Rectal smooth muscle tissue (tissue), 1 donor: ENCODE measurements at regions not wholly inside any gene's neighbourhood (a gene's known extent, or its start where the extent isn't known, plus 50 kb on each side); places are given as distances from the start of the nearest gene placed in this dataset.
"Not testable (repeated sequence)": the region's sequence is repeated elsewhere in the genome, so short reads cannot be mapped to it uniquely, and the experiment has no call there.

ENCODE experiments used
- H3K27ac ChIP-seq: one replicate; pipeline ENCODE4 v1.7.0; 2013; ENCODE audit warnings: low read depth, low read length, inconsistent platforms
- H3K27me3 ChIP-seq: one replicate; pipeline ENCODE4 v1.7.0; 2013; ENCODE audit warnings: low read length; ENCODE audit not compliant: control insufficient read depth, insufficient read depth
- H3K36me3 ChIP-seq: one replicate; pipeline ENCODE4 v1.7.0; 2013; ENCODE audit warnings: low read length; ENCODE audit not compliant: control insufficient read depth, insufficient read depth
- H3K4me1 ChIP-seq: one replicate; pipeline ENCODE4 v1.7.0; 2013; ENCODE audit warnings: low read length; ENCODE audit not compliant: control insufficient read depth, insufficient read depth
- H3K4me3 ChIP-seq: one replicate; pipeline ENCODE4 v1.7.0; 2013; ENCODE audit warnings: low read length
- H3K9ac ChIP-seq: one replicate; pipeline ENCODE4 v1.7.0; 2013; ENCODE audit warnings: low read length

DNA sequence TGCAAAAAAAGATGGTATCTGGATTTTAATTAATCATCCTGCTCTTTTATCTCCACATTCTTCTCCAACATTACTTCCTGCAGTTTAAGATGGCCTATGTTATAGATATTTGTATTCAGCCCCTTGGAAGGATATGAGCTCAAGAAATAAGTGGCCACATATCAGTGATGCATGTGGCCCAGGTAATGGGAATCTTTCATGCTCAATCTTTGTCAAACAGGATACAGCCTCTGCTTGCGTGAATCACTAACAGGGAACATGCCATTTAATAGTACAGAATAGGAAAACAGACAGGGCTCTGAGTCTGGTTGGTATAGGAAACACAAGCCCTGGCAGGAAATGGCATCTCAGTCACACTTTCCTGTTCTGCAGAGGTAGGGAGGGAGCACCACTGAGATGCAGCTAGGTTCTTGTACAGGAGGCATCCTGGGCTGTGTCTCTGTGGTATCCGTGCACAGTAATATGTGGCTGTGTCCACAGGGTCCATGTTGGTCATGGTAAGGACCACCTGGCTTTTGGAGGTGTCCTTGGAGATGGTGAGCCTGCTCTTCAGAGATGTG is 774.6 kb downstream of the TMEM121 start:
- H3K4me1 ChIP-seq, H3K27me3 ChIP-seq, H3K4me3 ChIP-seq, H3K9ac ChIP-seq, H3K27ac ChIP-seq, H3K36me3 ChIP-seq: not testable (repeated sequence)

DNA sequence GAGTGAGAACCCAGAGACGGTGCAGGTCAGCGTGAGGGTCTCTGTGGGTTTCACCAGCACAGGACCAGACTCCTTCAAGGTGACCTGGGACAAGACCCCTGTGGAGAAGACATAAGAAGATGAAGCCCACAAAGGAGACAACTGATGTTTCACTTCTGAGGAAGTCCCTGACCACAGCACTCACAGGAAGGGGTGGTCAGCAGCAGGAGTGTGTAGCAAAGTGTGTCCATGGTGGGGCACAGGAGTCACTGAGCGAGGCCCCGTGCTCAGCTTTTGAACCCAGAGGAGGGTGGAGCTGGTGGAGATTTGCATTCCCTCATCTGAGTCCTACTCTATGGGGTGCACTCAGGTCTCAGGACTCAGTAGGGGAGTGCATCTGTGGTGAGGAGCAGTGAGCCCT is 775.2 kb downstream of the TMEM121 start:
- not testable (repeated sequence) for H3K36me3 ChIP-seq, H3K27me3 ChIP-seq, H3K27ac ChIP-seq, H3K4me1 ChIP-seq, H3K4me3 ChIP-seq, H3K9ac ChIP-seq

DNA sequence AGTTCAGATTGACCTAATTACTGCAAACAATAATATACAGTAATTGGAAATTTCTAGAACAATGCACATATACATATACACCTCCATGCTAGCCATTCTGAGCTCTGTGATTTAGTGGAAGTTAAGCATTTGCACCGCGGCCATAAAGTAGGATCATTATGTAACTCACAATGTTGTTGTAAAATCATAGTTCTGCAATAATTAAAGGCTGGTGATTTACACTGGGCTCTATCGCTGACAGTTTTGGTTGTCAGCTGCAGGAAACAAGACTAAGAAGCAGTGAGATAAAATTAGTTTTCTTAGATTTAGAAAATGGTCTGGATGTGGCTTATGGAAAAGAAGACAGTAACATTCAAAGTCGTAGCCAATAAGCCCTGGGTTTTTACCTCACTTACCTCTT is 776.3 kb downstream of the TMEM121 start:
- no peak overlapping the region for H3K4me3 ChIP-seq
- H3K36me3 ChIP-seq: no peaks in the 10 kb centered on the region
- no peaks in the 10 kb centered on the region for H3K27me3 ChIP-seq
- no peaks in the 10 kb centered on the region for H3K4me1 ChIP-seq
- no peak overlapping the region for H3K9ac ChIP-seq
- H3K27ac ChIP-seq: no peak overlapping the region

DNA sequence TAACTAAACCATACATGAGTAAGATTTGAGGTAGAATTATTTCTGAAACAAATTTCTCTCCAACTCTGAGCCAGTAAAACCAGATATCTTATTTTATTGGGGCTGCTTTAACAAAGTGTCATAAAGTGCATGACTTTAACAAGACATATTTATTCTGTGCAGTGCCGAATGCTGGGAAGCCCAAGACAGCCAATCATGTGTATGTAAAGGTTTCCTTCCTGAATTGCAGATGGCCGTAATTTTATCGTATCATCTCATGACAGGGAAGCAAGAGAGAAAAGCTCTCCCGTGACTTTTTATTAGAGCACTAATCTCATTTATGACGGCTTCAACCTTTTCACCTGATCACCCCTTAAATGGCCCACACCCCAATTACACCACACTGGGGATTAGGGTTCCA is 777.9 kb downstream of the TMEM121 start:
- no peaks in the 10 kb centered on the region for H3K27me3 ChIP-seq
- H3K4me3 ChIP-seq: no peak overlapping the region
- H3K27ac ChIP-seq: no peak overlapping the region
- H3K36me3 ChIP-seq: no peaks in the 10 kb centered on the region
- H3K4me1 ChIP-seq: no peaks in the 10 kb centered on the region
- no peak overlapping the region for H3K9ac ChIP-seq

DNA sequence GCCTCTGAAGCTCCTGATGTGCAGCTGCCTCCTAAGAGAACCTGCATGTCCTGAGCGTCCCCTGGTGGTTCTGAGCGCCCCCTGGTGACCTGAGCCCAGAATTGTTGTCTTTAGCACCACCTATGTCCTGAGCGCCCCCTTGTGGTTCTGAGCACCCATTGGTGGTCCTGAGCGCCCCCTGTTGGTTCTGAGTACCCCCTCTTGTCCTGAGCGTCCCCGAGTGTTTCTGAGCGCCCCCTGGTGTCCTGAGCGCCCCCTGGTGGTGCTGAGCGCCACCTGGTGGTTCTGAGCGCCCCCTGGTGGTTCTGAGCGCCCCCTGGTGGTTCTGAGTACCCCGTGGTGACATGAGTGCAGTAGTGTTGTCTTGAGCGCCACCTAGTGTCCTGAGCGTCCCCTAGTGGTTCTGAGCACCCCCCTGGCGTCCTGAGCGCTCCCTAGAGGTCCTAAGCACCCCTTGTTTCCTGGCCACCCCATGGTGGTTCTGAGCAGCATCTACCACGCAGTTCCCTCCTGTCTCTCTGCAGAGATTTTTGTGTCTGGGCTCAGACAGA is 782.5 kb downstream of the TMEM121 start:
- Histone ChIP-seq H3K4me3 (no peak overlapping the region), H3K4me1 (no peaks in the 10 kb centered on the region), H3K36me3 (no peaks in the 10 kb centered on the region)

DNA sequence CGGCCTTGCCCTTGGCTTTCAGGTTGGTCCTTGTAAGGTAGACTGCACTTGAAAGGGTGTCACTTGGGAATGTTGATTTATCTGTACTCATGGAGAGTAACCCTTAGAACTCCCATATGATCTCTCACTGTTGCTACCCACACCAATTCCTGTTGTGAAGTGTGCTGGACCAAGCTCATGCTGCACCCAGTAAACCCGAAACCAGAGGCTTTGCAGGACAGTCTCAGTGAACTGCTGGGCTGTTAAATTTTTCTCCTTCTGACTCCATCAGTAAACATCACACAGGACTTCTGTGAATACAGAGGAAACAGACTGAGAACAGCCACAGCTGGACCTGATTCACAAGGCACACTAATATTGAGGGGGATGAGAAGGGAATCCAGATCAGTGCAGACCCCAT is 783.0 kb downstream of the TMEM121 start:
- Histone ChIP-seq H3K9ac (no peak overlapping the region), H3K4me1 (no peaks in the 10 kb centered on the region), H3K27me3 (no peaks in the 10 kb centered on the region)

More for the DNA sequence above, 782.5 kb downstream of the TMEM121 start:
- Histone ChIP-seq H3K27me3 (no peaks in the 10 kb centered on the region), H3K27ac (no peak overlapping the region), H3K9ac (no peak overlapping the region)

DNA sequence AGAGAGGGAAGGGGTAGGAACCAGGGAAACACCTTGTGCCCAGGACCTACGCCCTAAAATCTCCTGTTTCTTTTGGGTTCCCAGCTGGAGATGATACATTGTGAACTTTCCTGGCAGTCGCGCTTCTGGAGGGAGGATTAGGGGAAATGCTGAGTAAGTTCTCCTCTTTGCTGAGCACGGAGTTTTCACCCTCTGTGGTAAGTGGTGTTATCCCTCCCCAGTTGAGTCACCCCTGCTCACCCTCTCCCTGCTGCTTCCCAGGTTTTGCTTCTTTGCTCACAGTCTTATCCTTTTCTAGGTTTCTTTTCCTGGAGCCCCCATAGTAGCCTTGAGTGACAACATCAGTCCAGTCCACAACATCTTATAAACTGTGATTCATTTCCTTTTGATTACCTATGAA is 789.1 kb downstream of the TMEM121 start:
- Histone ChIP-seq H3K4me1 (no peaks in the 10 kb centered on the region), H3K36me3 (no peaks in the 10 kb centered on the region), H3K4me3 (no peak overlapping the region), H3K27me3 (no peaks in the 10 kb centered on the region), H3K27ac (no peak overlapping the region), H3K9ac (no peak overlapping the region)

More for the DNA sequence above, 783.0 kb downstream of the TMEM121 start:
- Histone ChIP-seq H3K27ac (no peak overlapping the region), H3K4me3 (no peak overlapping the region), H3K36me3 (no peaks in the 10 kb centered on the region)

DNA sequence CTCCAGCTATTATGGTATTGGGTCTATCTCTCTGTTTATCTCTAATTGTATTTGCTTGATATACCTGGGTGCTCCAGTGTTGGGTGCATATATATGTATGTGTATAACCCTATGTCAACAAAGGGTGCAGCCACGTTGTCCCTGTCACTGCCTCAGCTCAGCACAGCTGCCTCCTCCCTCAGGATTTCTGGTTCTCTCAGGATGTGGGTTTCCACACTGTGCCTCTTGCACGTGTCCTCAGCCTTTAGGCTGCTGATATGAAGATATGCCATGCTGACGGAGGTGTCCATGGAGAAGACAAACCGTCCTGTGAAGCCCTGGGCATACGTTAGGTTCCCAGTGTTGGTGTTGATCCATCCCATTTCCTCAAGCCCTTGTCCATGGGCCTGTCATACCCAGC is 791.2 kb downstream of the TMEM121 start:
- Histone ChIP-seq H3K4me3 (no peak overlapping the region), H3K36me3 (no peaks in the 10 kb centered on the region), H3K27ac (no peak overlapping the region), H3K27me3 (no peaks in the 10 kb centered on the region), H3K9ac (no peak overlapping the region), H3K4me1 (no peaks in the 10 kb centered on the region)

DNA sequence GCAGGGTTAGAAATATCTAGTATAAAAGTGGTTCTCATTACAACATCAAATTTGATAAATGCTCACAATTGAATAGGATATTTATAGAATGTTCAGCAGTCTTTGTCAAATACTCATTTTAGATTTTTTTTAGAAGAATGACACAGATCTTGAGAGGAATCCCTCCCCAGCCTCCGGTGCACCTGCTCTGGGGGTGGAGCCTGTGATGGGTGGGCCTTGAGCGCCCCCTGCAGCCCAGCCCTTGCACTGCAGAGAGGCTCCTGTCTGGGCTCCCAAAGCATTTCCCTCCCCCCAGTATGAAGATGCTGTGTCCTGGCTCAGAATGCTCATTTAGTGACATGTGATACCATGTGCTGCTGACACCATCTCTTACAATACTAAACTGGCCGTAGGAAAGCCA is 792.3 kb downstream of the TMEM121 start:
- H3K4me3 ChIP-seq: no peak overlapping the region
- H3K36me3 ChIP-seq: no peaks in the 10 kb centered on the region
- H3K9ac ChIP-seq: no peak overlapping the region
- H3K4me1 ChIP-seq: no peaks in the 10 kb centered on the region
- no peak overlapping the region for H3K27ac ChIP-seq
- H3K27me3 ChIP-seq: no peaks in the 10 kb centered on the region

DNA sequence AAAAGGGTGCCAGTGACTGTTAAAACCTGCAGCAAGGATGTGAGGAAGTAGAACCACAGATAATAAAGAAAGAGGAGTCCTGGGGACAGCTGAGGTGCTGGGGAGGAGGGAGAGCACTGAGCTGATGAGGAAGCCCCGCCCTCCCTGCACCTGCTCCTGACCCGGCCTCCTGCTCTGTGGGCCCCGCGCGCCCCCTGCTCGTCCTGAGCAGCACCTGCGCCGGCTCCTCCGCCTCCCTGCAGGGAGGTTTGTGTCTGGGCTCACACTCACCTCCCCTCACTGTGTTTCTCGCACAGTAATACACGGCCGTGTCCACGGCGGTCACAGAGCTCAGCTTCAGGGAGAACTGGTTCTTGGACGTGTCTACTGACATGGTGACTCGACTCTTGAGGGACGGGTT is 797.6 kb downstream of the TMEM121 start:
- not testable (repeated sequence) for H3K36me3 ChIP-seq, H3K4me1 ChIP-seq, H3K27ac ChIP-seq, H3K4me3 ChIP-seq, H3K27me3 ChIP-seq, H3K9ac ChIP-seq

DNA sequence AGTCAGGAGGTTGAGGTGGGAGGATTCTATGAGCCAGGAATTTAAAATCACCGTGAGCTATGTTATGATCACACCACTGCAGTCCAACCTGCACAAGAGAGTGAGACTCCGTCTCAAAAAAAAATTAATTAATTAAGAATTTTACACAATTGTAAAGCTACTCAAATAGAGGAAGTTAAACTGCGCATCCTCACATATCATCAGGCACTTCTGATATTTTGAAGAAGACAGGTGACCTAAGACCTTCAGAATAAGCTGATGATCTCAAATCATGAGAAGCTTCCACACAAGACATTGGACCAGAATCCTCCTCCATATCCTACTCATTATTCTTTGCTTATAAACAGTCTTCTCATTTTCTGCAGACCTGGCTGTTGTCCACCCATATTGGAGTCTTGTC is 800.9 kb downstream of the TMEM121 start:
- Histone ChIP-seq H3K27ac (no peak overlapping the region), H3K4me3 (no peak overlapping the region), H3K4me1 (no peaks in the 10 kb centered on the region), H3K36me3 (no peaks in the 10 kb centered on the region), H3K27me3 (no peaks in the 10 kb centered on the region), H3K9ac (no peak overlapping the region)

DNA sequence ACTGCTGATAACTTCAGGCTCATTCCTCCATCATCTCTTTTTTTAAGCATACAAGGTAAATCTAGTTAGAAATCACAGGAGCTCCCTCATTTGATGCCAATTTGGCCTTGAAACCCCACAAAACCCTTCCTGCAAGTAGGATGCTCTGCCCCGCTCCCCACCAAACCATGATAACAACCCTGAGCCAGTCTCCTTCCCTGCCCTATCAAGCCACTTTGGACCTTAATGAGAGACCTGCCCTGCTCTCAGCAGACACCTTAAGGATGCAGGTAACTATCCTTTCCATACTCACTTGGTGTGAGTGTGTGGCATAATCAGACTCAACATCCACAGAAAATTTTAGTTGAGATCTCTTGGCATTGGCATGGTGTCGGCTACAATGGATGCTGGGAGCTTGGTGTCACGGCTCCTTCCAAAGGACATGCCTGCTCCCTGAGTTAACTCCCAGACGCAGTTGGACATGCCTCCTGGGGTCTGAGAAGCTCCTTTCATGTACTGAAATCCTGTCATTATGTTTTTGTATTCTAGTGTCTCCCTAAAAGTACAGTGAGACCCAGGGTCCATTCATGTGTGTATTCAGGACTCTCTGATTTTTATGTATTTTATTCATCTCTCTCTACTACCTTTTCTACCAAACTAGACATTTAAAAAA is 801.4 kb downstream of the TMEM121 start:
- H3K36me3 ChIP-seq, H3K4me1 ChIP-seq, H3K27ac ChIP-seq, H3K4me3 ChIP-seq, H3K27me3 ChIP-seq, H3K9ac ChIP-seq: not testable (repeated sequence)

DNA sequence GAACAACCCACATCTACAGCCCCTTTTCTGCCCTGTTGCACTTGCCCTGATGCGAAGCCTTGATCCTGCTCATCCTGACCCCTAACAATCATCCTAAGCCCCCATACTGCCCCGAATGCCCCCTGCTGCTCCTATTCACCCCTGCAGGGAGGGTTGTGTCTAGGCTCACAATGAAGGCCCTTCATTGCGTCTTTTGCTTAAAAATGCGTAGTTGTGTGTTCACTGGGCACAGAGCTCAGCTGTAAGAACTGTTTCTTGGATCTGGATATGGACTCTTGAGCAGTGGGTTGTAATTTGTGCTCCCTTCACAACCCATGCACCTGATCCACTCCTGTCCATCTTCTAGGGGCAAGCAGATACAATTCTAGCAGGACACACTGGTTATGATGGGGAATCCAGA is 802.9 kb downstream of the TMEM121 start:
- H3K27me3 ChIP-seq, H3K27ac ChIP-seq, H3K4me1 ChIP-seq, H3K9ac ChIP-seq, H3K4me3 ChIP-seq, H3K36me3 ChIP-seq: not testable (repeated sequence)
